ENCODE measurements at regions not wholly inside any gene's neighbourhood (a gene's known extent, or its start where the extent isn't known, plus 50 kb on each side); places are given as distances from the start of the nearest gene placed in this dataset.
"Not testable (repeated sequence)": the region's sequence is repeated elsewhere in the genome, so short reads cannot be mapped to it uniquely, and the experiment has no call there.

DNA sequence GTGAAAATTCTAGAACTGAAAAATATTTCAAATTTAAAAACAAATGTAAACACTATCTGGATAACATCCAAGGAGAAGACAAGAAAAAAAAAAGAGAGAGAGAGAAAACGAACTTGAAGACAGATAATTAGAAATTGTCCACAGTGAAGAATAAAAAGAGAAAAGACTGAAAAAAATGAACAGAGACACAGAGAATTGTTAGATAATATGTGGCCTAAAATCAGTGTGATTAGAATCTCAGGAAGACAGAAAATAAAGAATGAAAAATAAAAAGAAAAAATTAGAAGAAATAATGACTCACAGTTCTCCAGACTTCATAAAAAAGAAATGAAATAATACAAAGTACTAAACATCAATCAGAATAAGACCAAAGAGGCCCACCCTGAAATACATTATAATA lies 1209.3 kb downstream of the FSCB start:
- no peak for DNase-seq (ENCODE audit: low spot score)

GRCh38 chr14:43296061-43296460 lies 1211.0 kb downstream of the FSCB start:
- DNase-seq (ENCODE audit: low spot score), result not testable (repeated sequence)

DNA sequence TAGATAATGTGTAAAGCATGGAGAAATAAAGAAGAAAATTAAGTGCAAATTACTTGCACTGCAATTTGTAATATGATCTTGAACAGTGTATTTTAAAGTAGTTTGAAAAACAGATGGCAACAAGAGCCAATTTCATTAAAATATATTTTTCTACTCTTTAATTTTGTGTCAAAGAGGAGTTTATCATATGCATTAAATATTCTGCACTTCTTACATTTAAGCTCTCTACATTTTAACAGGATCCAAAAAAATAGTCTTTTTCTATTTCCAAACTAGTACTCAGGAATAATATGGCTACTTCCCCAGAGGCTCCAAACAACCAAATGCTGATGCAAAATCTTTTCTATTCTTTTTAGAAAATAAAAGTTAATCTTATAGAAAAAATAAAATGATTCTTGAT lies 1221.5 kb downstream of the FSCB start:
- DNase-seq (ENCODE audit: low spot score), result no peak

- DNase-seq (ENCODE audit: low spot score), result no peak
Measured at GRCh38 chr14:43260056-43260455, 1247.0 kb downstream of the FSCB start.

DNA sequence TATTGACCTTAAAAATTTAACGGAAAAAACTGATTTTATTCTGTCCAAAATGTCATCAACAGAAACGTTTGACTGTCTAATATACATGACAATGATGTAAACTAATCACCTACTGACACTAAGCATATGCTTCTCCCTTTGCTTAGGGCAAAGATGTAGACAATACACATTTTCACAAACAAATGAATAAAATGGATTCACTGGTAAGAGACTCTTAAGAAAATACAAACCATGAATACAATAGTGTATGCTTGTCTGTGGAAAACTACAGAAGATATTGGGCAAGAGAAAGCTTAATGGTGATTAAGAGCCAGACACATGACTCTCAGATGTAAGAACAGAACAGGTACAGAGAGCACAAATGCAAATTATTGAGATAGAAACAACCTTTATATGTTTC lies 1248.7 kb downstream of the FSCB start:
- no peak for DNase-seq (ENCODE audit: low spot score)

- DNase-seq (ENCODE audit: low spot score), result not testable (repeated sequence)
Measured at GRCh38 chr14:43256996-43257395, 1250.1 kb downstream of the FSCB start.

GRCh38 chr14:43252866-43253265 lies 1254.2 kb downstream of the FSCB start:
- DNase-seq (ENCODE audit: low spot score), result no peak

- DNase-seq (ENCODE audit: low spot score), result no peak
Measured at GRCh38 chr14:43249591-43249990, 1257.5 kb downstream of the FSCB start.

GRCh38 chr14:43249116-43249515 lies 1258.0 kb downstream of the FSCB start:
- DNase-seq (ENCODE audit: low spot score), result no peak

- no peak for DNase-seq (ENCODE audit: low spot score)
Measured at GRCh38 chr14:43247877-43248276, 1259.2 kb downstream of the FSCB start.

DNA sequence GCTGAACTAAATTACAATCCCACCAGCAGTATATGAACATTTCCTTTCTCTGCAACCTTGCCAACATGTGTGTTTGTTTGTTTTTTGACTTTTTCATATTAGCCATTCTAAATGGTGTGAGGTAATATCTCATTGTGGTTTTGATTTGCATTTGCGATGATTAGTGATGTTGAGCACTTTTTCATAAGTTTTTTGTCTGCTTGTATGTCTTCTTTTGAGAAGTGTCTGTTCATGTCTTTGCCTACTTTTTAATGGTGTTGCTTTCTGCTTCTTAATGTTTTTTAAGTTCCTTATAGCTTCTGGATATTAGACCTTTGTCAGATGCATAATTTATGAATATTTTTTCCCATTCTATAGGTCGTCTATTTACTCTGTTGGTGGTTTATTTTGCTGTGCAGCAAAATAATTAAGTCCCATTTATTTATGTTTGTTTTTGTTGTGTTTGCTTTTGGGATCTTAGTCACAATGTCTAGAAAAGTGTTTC lies 1262.9 kb downstream of the FSCB start:
- no peak for DNase-seq (ENCODE audit: low spot score)

- DNase-seq (ENCODE audit: low spot score), result no peak
Measured at GRCh38 chr14:43243168-43243567, 1263.9 kb downstream of the FSCB start.

DNA sequence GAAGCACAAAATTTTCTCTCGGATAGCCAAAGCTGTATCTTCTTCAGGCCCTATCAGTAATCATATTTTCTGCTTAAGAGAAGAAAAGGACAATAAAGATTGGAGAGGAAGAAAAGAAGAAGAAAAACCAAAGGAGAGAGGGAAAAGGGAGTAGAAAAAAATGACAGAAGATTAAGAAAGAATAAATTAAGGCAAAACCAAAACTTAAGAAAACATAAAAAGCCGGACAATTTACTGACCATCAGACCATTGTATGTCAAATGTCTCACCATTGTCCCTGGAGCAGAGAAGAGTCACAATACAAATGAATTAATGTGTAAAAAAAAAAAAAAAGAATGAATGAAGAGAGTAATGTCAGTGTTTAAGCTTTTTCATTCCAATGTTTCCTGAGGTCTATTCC lies 1274.8 kb downstream of the FSCB start:
- no peak for DNase-seq (ENCODE audit: low spot score)

DNA sequence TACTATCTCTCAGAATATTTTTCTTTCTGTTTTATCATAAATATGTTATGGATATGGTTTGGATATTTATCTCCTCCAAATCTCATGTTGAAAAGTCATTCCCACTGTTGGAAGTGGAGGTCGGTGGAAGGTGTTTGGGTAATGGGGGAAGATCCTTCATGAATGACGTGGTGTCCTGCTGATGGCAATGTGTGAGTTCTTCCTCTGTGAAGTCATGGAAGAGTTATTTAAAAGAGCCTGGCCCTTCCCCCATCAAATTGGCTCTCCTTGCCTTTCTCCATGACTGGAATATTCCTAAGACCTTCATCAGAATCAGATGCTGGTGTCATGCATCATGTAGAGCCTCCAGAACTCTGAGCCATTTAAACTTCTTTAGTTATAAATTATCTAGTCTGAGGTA lies 1291.6 kb downstream of the FSCB start:
- DNase-seq (ENCODE audit: low spot score), result no peak

DNA sequence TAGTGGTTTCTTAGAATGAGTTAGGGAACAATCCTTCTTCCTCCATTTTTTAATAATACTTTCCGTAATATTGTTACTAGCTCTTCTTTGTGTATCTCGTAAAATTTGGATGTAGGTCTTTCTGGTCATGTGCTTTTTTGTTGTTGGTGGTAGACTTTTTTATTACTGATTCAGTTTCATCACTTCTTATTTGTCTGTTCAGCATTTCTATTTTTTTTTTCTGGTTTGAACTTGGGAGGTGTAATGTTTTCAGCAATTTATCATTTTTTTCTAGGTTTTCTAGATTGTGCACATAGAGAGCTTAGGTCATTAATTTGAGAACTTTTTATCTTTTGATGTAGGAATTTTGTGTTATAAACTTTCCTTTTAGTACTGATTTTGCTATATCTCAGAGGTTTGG lies 1299.9 kb downstream of the FSCB start:
- no peak for DNase-seq (ENCODE audit: low spot score)

- no peak for DNase-seq (ENCODE audit: low spot score)
Measured at GRCh38 chr14:43204816-43205215, 1302.3 kb downstream of the FSCB start.

DNA sequence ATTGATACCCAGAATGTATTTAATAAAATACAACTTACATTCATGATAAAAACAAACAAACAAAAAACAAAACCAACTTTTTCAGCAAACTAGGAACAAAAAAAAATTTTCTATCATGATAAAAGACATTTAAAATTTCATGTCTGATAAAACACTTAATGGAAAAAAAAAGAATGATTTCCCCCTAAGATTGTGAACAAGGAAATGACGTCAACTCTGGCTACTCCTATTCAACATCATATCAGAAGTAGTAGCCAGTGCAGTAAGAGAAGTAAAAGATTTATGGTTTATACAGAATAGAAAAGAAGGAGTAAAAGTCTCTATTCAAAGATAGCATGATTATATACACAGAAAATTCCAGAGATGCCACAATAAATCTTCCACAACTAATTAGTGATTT lies 1306.6 kb downstream of the FSCB start:
- no peak for DNase-seq (ENCODE audit: low spot score)

DNA sequence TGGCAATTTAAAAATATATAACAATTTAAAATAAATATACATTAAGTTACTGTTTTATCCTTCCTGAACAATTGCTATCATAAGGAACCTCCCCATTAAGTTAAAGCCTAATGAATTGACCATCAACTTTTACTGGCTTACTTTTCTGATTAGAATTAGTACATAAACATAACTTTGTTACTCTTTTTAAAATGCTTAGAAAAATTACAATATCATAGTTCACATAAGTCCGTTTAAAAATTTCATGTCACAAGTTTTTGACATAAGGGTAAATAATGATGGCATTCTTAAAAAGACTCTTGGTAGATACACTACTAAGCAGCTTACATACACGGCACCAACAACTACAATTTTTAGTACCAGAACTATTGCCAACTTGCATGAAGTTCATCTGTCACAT lies 1308.6 kb downstream of the FSCB start:
- DNase-seq (ENCODE audit: low spot score), result no peak

DNA sequence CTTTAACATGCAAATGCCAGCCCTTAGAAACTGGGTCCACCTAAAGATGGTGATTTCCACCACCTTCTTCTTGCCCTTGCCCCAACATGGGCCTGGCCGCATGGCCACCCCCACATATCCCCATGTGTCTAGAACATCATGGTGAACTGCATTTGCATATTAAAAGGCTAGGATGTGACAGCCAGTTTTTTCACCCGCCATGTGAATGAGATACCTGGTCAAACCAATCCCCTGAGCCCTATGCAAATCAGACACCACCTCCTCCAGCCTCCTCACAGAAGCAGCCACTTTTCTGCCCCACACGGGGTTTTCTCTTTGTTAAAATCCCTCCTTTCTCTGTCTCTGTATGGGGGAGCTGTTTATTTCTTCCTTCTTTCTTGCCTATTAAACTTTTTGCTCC lies 1322.5 kb downstream of the FSCB start:
- DNase-seq (ENCODE audit: low spot score), result no peak

GRCh38 chr14:43183916-43184315 lies 1323.2 kb downstream of the FSCB start:
- DNase-seq (ENCODE audit: low spot score), result no peak

DNA sequence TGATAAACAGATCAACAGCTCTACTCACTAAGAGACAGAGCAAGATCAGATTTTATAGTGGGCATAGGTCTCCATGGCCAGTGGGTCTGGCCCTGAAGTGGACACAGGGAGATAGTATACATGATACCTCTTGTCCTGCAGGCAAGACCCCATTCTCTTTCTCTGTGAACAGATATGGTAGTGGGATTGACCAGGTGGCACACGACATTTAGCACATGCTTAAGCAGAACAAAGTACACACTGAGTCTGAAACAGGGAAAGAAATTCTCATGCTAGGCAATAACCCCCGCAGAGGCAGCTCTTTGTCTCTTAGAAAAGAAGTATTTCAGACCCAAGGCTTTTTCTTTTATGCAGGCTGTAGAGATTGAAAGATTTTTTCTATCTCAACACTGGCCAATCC lies 1331.2 kb downstream of the FSCB start:
- DNase-seq (ENCODE audit: low spot score), result no peak

DNA sequence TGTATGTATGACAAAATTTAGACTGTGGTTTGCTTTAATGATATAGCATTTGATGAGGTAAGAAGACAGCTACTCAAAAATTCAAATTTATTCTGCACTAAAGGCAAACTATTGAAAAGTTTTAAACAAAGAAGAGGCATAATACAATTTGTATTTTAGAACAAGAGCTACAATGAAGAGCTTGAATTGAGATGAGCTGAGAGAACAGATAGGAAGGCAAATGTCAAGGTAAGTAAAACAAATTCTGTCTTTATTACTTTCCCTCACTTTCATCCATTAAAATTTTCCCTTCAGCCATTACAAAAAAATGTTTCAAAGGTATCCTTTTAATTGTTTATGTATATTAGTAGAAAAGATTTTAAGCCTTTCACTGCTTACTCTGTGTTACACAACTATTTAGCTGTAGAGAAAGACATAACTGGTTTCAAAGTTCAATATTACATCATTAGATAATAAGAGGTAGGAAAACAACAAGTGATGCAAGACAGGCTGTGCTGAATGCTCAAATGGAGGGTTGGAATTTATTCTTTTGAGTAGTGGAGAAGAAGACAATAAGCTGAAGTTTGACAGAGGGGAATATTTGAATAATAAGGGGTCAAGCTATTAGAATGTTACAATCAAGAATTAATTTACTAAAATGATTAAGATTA lies 1334.1 kb downstream of the FSCB start:
- no peak for DNase-seq (ENCODE audit: low spot score)

DNA sequence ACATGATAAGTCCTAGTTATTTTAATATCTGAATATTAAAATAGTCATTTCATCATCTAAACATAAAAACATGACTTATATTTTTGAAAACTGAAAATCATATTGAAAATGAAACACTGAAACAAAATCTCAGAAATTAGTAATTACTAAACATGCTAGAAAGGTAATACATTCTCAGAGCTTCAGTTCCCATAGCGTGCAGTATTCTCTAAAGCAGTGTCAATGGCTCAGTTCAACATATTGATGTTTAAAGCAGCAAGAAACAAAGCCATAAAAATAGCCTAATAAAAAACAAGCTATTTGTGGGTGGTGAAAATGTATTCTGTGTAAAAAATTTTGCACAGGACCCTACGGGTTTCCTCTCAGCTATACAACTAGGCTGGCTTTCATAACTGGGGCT lies 1337.4 kb downstream of the FSCB start:
- DNase-seq (ENCODE audit: low spot score), result no peak

DNA sequence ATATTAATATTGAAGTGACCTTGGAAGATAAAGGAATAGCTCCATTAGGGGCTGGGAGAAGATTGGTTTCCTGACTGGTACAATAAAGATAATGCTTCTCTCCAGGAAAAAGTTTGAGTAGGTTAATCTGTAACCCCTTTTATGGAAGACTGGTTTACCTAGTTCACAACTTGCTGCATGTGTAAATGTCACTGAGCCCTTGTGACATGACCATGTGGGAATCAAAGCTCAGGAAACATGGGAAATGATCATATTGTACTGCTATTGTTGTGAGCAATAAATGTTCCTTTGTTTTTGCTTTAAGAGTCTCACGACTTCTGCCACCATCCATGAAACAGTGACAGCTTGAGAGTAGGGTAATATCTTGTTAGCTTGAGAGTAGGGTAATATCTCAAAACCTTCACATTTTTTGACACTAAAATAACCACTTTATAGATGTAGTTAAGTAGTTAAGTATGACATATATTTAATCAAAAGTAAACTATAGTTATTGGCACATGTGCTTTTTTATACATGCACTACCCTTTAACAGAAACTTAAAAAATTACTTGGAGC lies 1338.6 kb downstream of the FSCB start:
- no peak for DNase-seq (ENCODE audit: low spot score)
